Fibroblast of skin of back (primary cell): ENCODE measurements at regions not wholly inside any gene's neighbourhood (a gene's known extent, or its start where the extent isn't known, plus 50 kb on each side); places are given as distances from the start of the nearest gene placed in this dataset.

ENCODE experiments used
- DNase-seq: peaks from one replicate; pipeline ENCODE4 v3.0.0-alpha.2; 2013

GRCh38 chr22:48576333-48577013, 1251.2 kb downstream of the BRD1 start:
- peak; percentile 48 for DNase-seq

- DNase-seq = no peak
Measured at GRCh38 chr22:48575618-48576332, 1251.9 kb downstream of the BRD1 start.

DNA sequence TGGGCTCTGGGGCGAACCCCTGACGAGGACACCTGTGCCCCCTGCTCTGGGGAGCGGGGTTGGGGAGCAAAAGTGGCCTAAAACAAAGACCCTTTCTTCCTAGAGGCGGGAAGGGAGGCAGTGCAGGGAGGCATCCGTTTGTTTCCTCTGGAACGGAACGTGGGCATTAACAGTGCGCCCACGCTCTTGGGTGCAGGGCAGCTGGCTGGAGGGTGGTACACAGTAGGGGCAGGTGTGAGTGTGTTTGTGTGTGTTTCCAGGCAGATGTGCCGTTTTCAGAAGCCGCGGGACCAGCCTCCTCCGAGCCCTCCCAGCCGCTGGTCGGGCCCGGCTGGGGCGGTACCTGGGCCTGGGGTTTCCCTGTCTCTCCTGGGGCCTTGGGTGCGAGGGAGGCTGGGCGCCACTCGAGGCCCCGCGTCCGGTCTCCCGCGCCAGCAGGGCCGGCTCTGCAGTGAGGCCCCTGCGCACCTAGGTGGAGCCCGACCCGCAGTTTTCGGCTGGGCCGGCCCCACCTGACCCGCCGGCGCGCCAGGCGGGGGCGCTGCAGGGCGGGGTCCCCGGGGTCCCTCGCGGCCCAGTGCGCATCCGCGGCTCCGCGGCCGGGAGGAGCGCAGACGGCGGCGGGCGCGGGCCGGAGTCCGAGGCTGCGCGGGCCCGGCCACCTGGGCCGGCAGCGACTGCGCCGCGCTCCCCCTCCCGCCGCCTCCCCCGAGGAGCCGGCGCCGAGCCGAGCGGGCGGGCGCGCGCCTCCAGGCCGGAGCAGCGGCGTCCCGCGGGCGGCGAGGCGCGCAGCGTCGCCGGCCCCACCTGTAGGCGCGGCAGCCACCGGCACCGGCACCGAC, 1252.7 kb downstream of the BRD1 start:
- peak; percentile 75 for DNase-seq

- no peak for DNase-seq
Measured at GRCh38 chr22:48573766-48574165, 1253.9 kb downstream of the BRD1 start.

- DNase-seq = no peak
Measured at GRCh38 chr22:48572951-48573350, 1254.7 kb downstream of the BRD1 start.

DNA sequence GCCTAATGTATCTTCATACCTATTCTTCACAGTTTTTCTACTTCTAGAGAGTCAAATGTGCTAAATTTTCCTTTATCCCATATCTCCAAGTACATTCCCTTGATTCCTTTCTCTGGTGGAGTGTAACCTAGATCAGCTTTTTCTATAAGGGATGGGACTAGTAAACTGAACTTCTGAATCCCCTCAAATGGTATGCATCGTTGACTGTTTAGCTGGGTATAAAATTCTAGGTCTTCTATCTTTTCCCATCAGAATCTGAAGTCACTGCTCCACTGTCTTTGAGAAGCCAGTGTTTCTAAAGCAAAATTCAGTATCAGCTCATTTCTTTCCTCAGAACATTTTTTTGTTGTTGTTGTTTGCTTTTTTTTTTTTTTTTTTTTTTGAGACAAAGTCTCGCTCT, 1256.8 kb downstream of the BRD1 start:
- no peak for DNase-seq

DNA sequence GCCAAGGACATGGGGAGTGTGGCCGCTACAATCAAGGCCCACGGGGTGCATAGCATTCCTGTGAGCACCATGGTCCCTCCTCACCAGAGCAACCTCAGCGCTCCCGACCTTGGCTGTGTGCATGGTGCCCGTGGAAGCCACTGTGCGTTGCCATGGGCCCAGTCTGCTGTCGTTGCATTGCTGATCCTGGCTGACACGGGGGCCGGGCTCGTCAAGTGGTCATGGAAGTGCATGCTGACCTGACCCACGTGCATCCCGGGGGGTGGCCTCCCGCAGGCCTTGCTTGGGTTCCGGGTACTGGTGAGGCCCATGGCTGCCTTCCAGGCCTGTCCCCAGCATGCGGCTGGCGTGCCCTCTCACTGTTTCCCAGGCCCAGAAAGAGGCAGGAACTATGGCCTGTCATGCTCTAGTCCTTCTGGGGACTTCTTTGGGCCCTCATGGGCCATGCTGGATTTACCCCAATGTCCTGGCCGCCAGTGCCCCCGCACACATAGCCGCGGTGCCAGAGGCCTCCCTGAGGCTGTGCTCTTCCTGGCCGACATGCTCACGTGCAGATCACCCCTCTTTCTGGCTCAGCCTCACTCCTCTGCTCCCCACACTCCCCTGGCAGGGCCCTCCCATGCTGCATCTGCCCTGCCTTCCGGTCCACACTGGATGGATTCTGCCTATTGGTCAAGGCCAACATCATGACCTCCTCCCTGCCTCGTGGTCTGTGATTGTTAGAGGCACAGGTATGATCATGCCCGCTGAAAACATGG, 1258.0 kb downstream of the BRD1 start:
- no peak for DNase-seq

DNA sequence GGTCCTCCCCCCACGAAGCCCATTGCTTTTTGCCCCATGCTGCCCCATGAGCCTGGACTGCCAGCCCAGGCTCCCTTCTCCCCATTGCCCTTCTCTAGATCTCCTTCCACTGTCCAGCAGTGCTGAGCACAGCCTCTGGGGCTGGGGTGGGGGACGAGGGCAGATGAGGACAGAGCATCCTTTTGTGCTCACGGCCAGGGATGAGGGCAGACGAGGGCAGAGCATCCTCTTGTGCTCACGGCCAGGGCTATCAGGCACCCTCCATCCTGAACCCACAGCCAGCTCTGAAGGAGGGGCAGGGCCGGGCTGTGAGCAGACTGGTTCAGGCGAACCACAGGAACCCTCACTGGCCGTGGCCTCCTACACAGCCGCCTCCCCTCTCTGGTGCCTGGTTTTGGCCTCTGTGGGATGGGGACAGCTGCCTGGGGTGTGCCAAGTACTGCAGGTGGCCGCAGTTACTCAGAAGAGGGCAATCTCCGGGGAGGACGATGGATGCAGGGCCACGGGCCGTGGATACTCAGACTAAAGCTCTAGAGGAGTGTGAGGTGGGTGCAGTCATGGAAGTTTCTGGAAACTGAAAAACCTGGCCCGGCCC, 1258.8 kb downstream of the BRD1 start:
- no peak for DNase-seq

DNA sequence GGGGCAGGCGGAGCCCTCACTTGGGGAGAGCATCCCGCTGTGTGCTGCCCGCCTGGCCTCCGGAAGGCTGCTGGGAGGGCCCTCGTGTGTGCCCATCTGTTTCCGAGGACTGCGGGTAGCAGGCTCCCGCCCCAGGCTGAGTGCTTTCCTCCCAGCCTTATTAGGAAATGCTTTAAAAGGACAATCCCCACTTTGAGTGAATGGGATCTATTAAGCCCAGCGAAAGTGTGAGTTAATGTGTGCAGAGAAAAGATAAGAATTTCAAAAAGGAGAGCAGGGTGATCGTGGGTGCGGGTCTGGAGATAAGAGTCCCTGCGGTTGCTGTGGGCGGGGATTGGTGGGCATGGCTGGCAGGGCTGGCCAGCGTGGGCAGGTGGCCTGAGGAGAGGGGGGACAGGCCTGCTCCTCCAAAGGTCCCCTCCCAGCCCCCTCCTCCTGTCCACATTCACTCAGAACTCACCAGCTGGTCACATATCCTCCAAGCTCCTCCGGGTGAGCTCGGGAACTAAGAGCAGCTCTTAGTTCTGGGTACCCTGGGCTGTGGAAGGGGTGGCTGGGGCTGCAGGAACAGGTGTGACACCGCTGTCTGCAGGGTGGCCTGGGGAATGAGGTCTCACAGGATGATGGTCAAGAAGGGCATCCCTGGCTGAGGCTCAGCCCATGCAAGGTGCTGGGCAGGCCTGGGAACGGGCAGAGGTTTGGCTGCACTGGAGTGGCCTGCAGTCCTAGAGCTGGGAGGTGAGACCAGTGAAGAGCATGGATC, 1260.3 kb downstream of the BRD1 start:
- peak; percentile 68 for DNase-seq

GRCh38 chr22:48566741-48567140, 1260.9 kb downstream of the BRD1 start:
- peak; percentile 51 for DNase-seq

GRCh38 chr22:48565901-48566501, 1261.7 kb downstream of the BRD1 start:
- DNase-seq = no peak

DNA sequence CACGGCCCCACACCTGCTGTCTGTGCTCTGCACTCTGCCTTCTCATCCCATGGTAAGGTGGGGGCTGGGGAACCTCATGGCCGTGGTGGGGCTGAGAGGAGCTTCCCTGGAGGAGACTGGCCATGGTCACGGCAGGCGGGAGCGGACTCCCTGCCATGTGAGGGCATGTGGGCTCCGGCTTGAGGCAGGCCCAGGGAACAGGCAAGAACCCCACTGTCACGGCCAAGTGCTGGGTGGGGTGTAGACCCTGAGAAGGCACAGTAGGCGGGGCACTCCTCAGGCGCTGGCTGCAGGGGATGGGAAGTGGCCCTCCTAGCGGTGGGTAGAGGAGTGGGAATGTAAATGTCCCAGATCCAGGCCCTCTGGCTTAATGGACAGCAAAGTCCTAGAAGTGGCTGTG, 1262.7 kb downstream of the BRD1 start:
- no peak for DNase-seq

GRCh38 chr22:48563966-48564330, 1263.7 kb downstream of the BRD1 start:
- no peak for DNase-seq

- DNase-seq = no peak
Measured at GRCh38 chr22:48563118-48563965, 1264.3 kb downstream of the BRD1 start.

GRCh38 chr22:48561676-48562075, 1266.0 kb downstream of the BRD1 start:
- no peak for DNase-seq

- DNase-seq = no peak
Measured at GRCh38 chr22:48560836-48561235, 1266.8 kb downstream of the BRD1 start.

GRCh38 chr22:48560389-48560751, 1267.3 kb downstream of the BRD1 start:
- no peak for DNase-seq

DNA sequence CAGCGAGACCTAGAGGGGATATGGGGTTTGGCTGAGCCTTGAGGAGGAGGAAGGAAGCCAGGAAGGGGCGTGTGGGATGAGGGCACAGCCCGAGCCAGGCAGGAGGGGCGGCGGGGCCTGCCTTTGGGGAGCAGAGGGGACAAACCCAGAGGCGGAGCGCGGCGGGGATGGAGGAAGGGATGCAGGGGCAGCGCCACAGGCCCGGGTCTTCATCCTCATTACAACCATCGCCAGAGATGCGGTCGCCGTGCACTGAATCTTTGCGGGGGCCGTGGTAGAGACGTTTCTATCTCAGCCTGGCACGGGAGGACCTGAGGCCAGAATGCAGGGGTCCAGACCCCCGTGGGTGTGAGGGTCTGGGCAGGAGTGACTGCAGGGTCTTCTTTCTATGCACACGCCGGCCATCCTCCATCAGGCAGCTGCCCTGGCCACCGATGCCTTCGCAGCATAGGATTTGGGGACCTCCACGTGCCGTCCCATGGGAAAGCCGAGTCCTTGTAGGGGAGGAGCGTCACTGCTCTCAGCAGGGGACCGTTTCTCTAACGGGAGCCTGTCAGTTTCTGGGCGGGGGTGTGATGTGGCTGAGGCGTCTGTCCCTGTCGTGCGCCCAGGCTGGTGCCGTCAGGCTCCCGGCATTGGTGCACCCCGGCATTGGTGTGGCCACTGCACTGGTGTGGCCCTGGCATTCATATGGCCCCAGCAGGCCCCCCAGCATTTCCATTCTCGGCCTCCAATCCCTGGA, 1267.9 kb downstream of the BRD1 start:
- no peak for DNase-seq

DNA sequence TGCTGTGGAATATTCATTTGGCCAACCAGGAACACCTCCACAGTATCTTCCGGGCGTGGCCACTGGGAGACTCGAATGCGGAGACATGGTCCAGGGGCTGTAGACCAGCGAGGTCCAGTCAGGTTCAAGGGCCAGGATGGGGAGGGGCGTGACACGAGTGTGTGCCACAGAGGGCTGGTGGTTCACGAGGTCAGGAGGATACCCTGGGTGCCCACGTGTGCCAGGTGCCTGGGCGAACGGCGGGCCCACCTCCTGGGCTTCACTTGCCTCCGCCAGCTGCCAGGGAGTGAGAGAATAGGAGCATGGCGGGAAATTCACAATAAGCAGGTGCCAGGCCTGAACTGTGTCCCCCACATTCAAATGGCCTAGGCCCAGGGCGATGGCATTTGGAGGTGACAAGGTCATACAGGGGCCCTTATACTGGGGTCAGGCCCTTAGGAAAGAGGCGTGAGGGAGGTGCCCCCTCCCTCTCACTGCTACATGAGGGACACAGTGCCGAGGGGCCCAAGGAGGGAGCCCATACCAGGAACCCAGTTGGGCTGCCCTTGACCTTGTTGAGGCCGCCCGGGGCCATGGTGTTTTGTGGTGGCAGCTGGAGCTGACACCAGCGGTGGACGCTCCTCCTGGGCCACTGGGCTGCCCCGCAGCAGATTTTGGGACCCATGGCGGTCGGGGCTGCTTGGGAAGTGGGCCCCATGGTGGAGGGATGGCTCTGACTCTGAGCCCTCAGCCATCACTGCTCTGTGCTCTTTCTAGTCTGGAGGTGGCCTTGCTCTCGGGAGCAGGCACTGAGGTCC, 1268.9 kb downstream of the BRD1 start:
- DNase-seq = no peak
